ENCODE measurements at regions not wholly inside any gene's neighbourhood (a gene's known extent, or its start where the extent isn't known, plus 50 kb on each side); places are given as distances from the start of the nearest gene placed in this dataset.

DNA sequence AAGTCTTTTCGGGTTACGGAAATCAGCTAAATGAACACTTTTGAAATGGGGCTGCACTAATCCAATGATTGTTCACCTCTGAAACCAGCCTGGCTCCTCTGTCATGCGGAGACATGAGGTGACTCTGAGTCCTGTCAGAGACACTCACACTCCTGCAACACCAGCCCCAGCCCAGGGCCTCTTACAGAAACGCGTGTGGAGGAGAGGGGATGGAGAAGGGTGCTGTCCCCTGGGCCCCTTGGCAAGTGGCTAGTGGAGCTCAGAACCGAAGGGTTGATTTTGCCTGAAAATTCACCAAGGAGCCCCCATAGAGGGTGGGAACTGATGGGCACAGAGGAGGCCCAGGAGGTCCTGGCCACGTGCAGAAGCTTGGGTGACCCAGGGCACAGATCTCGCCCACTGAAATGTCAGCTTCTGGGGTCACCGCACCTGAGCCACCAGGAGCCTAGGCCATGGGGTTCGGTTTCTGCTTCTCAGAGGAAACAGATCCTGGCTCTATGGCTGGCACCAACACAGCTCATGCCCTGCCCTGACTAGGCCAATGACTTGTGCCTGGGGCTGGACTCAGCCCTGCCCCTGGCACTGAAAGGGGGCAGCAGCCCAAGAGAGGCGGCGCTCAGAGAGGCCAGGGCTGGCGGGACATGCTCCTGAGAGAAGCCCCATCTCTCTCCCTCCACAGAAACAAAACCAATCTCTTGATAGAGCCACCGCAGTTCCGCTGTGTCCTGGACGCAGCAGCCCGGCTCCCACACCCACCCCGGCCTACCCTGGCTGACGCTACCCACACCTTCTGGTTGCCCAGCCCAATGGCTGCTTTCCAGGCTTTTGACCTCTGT, 144.7 kb downstream of the ERMARD start:
- Histone ChIP-seq H3K27ac (no peak overlapping the region), H3K4me1 (peaks cover 0 to 6% (median 0%) of the 10 kb centered on the region in 12 donors), H3K36me3 (no peaks in the 10 kb centered on the region), H3K4me3 (no peak overlapping the region), H3K27me3 (no peaks in the 10 kb centered on the region), H3K9me3 (no peaks in the 10 kb centered on the region)
- intact Hi-C loops (cut with DNase I), result no loop called here
- no peak for ATAC-seq
- WGBS, 4 donors, result 76 to 91% (median 88%) methylated on average over 15 to 19 of the region's 19 CpGs
- DNase-seq, result no peak
- TF ChIP-seq, protein P1, sequence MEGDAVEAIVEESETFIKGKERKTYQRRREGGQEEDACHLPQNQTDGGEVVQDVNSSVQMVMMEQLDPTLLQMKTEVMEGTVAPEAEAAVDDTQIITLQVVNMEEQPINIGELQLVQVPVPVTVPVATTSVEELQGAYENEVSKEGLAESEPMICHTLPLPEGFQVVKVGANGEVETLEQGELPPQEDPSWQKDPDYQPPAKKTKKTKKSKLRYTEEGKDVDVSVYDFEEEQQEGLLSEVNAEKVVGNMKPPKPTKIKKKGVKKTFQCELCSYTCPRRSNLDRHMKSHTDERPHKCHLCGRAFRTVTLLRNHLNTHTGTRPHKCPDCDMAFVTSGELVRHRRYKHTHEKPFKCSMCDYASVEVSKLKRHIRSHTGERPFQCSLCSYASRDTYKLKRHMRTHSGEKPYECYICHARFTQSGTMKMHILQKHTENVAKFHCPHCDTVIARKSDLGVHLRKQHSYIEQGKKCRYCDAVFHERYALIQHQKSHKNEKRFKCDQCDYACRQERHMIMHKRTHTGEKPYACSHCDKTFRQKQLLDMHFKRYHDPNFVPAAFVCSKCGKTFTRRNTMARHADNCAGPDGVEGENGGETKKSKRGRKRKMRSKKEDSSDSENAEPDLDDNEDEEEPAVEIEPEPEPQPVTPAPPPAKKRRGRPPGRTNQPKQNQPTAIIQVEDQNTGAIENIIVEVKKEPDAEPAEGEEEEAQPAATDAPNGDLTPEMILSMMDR (IDR thresholded peaks at IDR 0.05), result no peak
- no peak for TF ChIP-seq POLR2A (IDR thresholded peaks at IDR 0.05)

DNA sequence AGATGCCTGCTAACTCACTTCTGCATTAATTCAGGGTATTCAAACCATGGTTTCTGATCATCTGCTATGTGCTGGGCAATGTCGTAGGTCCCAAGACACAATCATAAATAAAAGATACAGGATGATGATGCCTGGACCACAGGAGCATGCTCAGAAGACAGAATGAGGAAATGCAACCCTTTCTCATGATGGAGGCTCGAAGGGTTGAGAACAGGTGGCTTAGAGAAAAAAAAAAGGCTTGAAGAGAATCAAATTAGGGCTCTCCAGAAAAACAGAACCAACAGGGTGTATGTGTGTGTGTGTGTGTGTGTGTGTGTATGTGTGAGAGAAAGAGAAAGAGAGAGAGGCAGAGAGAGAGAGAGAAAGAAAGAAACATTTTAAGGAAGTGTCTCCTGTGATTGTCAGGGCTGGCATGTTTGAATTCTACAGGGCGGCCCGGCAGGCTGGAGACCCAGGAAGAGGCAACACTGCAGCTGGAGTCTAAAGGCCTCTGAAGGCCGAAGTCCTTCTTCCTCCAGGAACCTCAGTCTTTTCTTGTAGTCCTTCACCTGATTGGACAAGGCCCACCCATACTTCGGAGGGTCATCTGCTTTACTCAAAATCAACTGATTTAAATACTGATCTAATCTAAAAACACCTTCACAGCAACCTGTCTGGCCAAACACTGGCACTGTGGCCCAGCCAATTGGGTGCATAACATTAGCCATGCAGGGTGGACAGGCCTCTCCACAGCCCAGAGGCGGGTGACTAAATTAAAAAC, 143.8 kb downstream of the ERMARD start:
- Histone ChIP-seq H3K9me3 (no peaks in the 10 kb centered on the region), H3K27me3 (no peaks in the 10 kb centered on the region), H3K36me3 (no peaks in the 10 kb centered on the region), H3K4me3 (no peak overlapping the region), H3K27ac (no peak overlapping the region), H3K4me1 (peaks cover 0 to 6% (median 0%) of the 10 kb centered on the region in 12 donors)
- TF ChIP-seq POLR2A (IDR thresholded peaks at IDR 0.05), result no peak
- TF ChIP-seq, protein P1 (IDR thresholded peaks at IDR 0.05), result no peak
- ATAC-seq (no peak), DNase-seq (no peak)
- intact Hi-C loops (cut with DNase I), result no loop called here
- WGBS, 4 donors, result 85 to 89% (median 88%) methylated on average over 7 of the region's 7 CpGs

DNA sequence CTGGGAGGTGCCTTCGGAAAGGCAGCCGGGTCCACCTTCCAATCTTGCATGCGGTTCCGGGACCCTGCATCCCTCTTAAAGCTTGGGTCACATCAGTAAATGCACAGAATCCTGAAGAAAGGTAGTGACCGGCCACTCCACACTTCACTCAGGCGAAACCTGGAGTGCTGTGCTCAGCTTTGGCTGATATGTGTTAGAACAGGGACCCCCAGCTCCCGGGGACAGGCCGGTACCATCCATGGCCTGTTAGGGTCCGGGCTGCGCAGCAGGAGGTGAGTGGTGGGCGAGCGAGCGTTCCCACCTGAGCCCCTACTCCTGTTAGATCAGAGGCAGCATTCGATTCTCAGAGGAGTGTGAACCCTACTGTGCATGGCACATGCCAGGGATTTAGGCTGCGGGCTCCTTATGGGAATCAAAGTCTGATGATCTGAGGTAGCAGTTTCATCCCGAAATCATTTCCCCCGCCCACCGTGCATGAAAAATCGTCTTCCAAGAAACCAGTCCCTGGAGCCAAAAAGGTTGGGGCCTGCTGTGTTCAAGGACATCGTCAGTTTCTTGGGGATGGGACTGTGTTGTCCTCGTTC, 143.0 kb downstream of the ERMARD start:
- Histone ChIP-seq H3K9me3 (no peaks in the 10 kb centered on the region), H3K4me1 (peaks cover 0 to 2% (median 0%) of the 10 kb centered on the region in 12 donors), H3K27ac (no peak overlapping the region), H3K27me3 (peaks cover 0 to 7% (median 0%) of the 10 kb centered on the region in 9 donors), H3K4me3 (no peak overlapping the region), H3K36me3 (no peaks in the 10 kb centered on the region)
- TF ChIP-seq POLR2A (IDR thresholded peaks at IDR 0.05), result no peak
- TF ChIP-seq, protein P1 (IDR thresholded peaks at IDR 0.05), result no peak
- intact Hi-C loops (cut with DNase I), result no loop called here
- ATAC-seq, result no peak
- no peak for DNase-seq
- 89 to 92% (median 91%) methylated on average over 17 to 21 of the region's 21 CpGs for WGBS, 4 donors

DNA sequence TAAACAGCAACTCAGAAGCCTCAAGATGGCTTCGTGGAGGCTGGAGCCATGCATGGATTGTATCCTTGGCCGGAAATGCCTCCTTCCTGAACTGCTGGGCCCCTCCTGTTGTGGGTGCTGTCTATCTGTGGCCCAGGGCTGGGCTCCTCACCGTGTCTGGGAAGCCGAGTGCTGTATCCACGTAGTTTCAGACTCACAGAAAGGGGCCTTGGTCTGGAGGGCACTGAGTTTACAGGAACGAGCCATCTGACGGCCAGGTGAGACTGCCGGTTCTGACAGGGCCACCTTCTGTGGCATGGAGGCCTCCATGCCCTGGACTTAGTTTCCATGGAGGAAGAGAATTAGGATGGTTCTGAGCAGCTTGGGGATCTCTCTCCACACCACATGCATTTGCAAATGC, 142.2 kb downstream of the ERMARD start:
- Histone ChIP-seq H3K9me3 (no peaks in the 10 kb centered on the region), H3K4me1 (no peaks in the 10 kb centered on the region), H3K27ac (no peak overlapping the region), H3K27me3 (peaks cover 0 to 8% (median 0%) of the 10 kb centered on the region in 9 donors), H3K4me3 (no peak overlapping the region), H3K36me3 (no peaks in the 10 kb centered on the region)
- 68 to 73% (median 69%) methylated on average over 8 of the region's 8 CpGs for WGBS, 4 donors
- ATAC-seq (no peak), DNase-seq (no peak)
- no peak for TF ChIP-seq POLR2A (IDR thresholded peaks at IDR 0.05)
- TF ChIP-seq, protein P1 (IDR thresholded peaks at IDR 0.05), result no peak
- intact Hi-C loops (cut with DNase I), result no loop called here
